Esophagus squamous epithelium (tissue), 5 donors: ENCODE measurements at regions not wholly inside any gene's neighbourhood (a gene's known extent, or its start where the extent isn't known, plus 50 kb on each side); places are given as distances from the start of the nearest gene placed in this dataset.

Experiments
- DNase-seq: peaks from one replicate; lab custom pipeline; 2025; lab: John Stamatoyannopoulos, UW
- H3K27ac ChIP-seq, 4 donors: fragments of 200-600 bp; sonication (generic); one replicate each; pipeline ENCODE4 v1.5.1; 2016 to 2019; ENCODE audit warnings: mild to moderate bottlenecking in 1 of 4
- H3K27me3 ChIP-seq, 4 donors: fragments of 200-600 bp; sonication (generic); 1 replicate in 3 of 4; 2 replicates in 1 of 4; pipeline versions ENCODE4 v1.5.1 to v1.6.0; 2017 to 2021; ENCODE audit warnings: antibody characterized with exemption in 1 of 4
- H3K36me3 ChIP-seq, 3 donors: fragments of 200-600 bp; sonication (generic); one replicate each; pipeline ENCODE4 v1.5.1; 2016 to 2019
- H3K4me1 ChIP-seq, 3 donors: fragments of 200-600 bp; sonication (generic); one replicate each; pipeline ENCODE4 v1.5.1; 2017 to 2019
- H3K4me3 ChIP-seq, 4 donors: fragments of 200-600 bp; sonication (generic); 1 replicate in 3 of 4; 2 replicates in 1 of 4; pipeline ENCODE4 v1.5.1; 2016 to 2019; ENCODE audit warnings: mild to moderate bottlenecking in 2 of 4, moderate library complexity in 1 of 4
- H3K9me3 ChIP-seq, 3 donors: fragments of 200-600 bp; sonication (generic); one replicate each; pipeline ENCODE4 v1.5.1; 2016 to 2019
- POLR2A ChIP-seq, 4 donors: fragments of 450-650 bp; IDR thresholded peaks; one replicate each; pipeline ENCODE4 v1.6.1; 2017; ENCODE audit warnings: antibody characterized with exemption in 4 of 4, mild to moderate bottlenecking in 4 of 4, moderate library complexity in 3 of 4
- WGBS, 2 donors: methylation state at CpG; one replicate each; pipeline ENCODE4 v1.1.5; 2018; 5-methylcytosine and 5-hydroxymethylcytosine counted together
- intact Hi-C: fragments of 100-400 bp; cut with DNase I; formaldehyde crosslinking; loops from one replicate; pipeline ENCODE4 v1.15.0; 2022
- TF ChIP-seq, protein P1 (sequence below), 6 experiments: fragments of 450-650 bp in 4 of 6; fragments of 200-600 bp in 2 of 6; sonication (generic) in 2 of 6; IDR thresholded peaks; one replicate each; pipeline ENCODE4 v1.5.1; 2016 to 2019; ENCODE audit warnings: antibody characterized with exemption in 6 of 6, mild to moderate bottlenecking in 4 of 6, moderate library complexity in 4 of 6
- donor health status: DM: yes; HTN: yes; CAD: no.

GRCh38 chr2:103166456-103167324 is 404.9 kb downstream of the TMEM182 start:
- Histone ChIP-seq H3K9me3 (no peaks in the 10 kb centered on the region), H3K27me3 (no peaks in the 10 kb centered on the region), H3K36me3 (no peaks in the 10 kb centered on the region), H3K4me3 (no peak overlapping the region), H3K4me1 (no peaks in the 10 kb centered on the region), H3K27ac (no peak overlapping the region)
- DNase-seq: no peak
- TF ChIP-seq, protein P1, sequence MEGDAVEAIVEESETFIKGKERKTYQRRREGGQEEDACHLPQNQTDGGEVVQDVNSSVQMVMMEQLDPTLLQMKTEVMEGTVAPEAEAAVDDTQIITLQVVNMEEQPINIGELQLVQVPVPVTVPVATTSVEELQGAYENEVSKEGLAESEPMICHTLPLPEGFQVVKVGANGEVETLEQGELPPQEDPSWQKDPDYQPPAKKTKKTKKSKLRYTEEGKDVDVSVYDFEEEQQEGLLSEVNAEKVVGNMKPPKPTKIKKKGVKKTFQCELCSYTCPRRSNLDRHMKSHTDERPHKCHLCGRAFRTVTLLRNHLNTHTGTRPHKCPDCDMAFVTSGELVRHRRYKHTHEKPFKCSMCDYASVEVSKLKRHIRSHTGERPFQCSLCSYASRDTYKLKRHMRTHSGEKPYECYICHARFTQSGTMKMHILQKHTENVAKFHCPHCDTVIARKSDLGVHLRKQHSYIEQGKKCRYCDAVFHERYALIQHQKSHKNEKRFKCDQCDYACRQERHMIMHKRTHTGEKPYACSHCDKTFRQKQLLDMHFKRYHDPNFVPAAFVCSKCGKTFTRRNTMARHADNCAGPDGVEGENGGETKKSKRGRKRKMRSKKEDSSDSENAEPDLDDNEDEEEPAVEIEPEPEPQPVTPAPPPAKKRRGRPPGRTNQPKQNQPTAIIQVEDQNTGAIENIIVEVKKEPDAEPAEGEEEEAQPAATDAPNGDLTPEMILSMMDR (IDR thresholded peaks at IDR 0.05): no peak
- TF ChIP-seq POLR2A (IDR thresholded peaks at IDR 0.05): no peak
- intact Hi-C loops: no loop called here
- 65 to 80% methylated on average over 10 to 11 of the region's 12 CpGs for WGBS, 2 donors

DNA sequence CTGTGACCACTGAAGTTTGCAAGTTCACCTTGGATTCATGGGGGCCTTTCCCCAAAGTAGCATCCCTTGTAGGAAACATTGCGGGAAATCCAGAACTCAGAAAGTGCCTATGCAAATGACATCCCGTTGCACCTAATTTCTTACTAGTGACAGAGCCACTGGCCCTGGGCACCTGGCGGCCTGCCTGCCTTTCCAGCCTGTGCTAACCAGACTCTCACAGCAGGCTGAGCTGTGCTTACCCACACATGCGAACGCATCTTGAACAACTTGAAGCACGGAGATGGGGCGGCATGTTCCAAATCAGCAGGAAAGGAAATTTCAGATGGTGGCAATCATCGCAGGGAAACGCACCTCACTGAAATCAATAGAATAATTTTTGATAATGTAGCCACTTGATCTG is 405.8 kb downstream of the TMEM182 start:
- no peaks in the 10 kb centered on the region for H3K4me1 ChIP-seq
- WGBS, 2 donors: 78 to 89% methylated on average over 6 to 9 of the region's 9 CpGs

GRCh38 chr2:103169861-103170260 is 408.0 kb downstream of the TMEM182 start:
- no peaks in the 10 kb centered on the region for H3K36me3 ChIP-seq
- H3K27me3 ChIP-seq: no peaks in the 10 kb centered on the region
- no peak for DNase-seq
- no peaks in the 10 kb centered on the region for H3K9me3 ChIP-seq
- intact Hi-C loops: no loop called here
- no peak overlapping the region for H3K27ac ChIP-seq
- TF ChIP-seq POLR2A (IDR thresholded peaks at IDR 0.05): no peak
- TF ChIP-seq, protein P1 (IDR thresholded peaks at IDR 0.05): no peak
- no peaks in the 10 kb centered on the region for H3K4me1 ChIP-seq
- no peak overlapping the region for H3K4me3 ChIP-seq

More for the DNA sequence above, 405.8 kb downstream of the TMEM182 start:
- H3K27ac ChIP-seq: no peak overlapping the region
- no peak for DNase-seq
- H3K27me3 ChIP-seq: no peaks in the 10 kb centered on the region
- intact Hi-C loops: no loop called here
- no peaks in the 10 kb centered on the region for H3K9me3 ChIP-seq
- H3K4me3 ChIP-seq: no peak overlapping the region
- no peaks in the 10 kb centered on the region for H3K36me3 ChIP-seq
- TF ChIP-seq, protein P1 (IDR thresholded peaks at IDR 0.05): no peak
- TF ChIP-seq POLR2A (IDR thresholded peaks at IDR 0.05): no peak

DNA sequence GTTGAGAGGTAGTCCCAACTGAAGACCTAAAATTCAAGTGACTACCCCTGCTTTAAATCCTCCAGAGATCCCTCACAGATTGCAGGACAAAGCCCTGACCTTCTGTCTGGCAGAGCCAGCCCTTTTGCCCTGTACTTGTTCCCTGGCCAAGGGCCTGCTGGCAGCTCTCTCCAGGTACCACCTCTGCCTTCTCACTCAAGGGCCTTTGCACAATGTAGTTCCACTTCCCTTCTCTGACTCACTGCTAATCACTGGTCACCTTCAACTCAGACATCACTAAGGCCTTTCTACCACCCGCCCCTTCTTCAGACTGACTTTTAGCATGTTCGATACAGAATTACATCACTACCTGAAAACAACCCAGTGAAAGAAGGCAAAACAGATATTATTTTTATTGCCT is 411.0 kb downstream of the TMEM182 start:
- H3K27ac ChIP-seq: no peak overlapping the region
- 83 to 90% methylated on average over 2 of the region's 2 CpGs for WGBS, 2 donors
- H3K27me3 ChIP-seq: no peaks in the 10 kb centered on the region
- intact Hi-C loops: no loop called here
- H3K4me3 ChIP-seq: no peak overlapping the region
- H3K4me1 ChIP-seq: no peaks in the 10 kb centered on the region
- TF ChIP-seq POLR2A (IDR thresholded peaks at IDR 0.05): no peak
- TF ChIP-seq, protein P1 (IDR thresholded peaks at IDR 0.05): no peak
- H3K36me3 ChIP-seq: no peaks in the 10 kb centered on the region
- DNase-seq: no peak
- no peaks in the 10 kb centered on the region for H3K9me3 ChIP-seq

DNA sequence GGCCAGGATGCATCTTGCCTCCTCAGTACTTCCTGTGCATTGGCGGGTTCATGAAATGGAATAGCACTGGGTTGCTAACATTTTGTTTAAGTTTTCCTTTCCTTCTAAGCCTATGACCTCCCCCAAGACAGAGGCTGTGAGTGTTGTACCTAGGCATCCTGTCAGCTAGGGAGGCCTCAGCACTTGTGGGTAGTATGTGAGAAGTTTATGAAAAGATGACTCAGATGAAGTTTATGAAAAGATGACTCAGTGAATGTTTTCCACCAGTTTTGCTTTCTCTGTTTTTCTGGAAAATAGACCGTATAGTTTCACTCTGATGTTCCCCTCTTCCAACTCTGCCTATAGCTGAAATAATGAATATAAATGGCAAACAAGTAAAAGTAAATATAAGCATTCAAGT is 412.9 kb downstream of the TMEM182 start:
- Histone ChIP-seq H3K27ac (no peak overlapping the region), H3K27me3 (no peaks in the 10 kb centered on the region), H3K4me1 (no peaks in the 10 kb centered on the region), H3K36me3 (no peaks in the 10 kb centered on the region), H3K9me3 (no peaks in the 10 kb centered on the region), H3K4me3 (no peak overlapping the region)
- DNase-seq: no peak
- WGBS, 2 donors: 58 to 68% methylated on average over 2 of the region's 2 CpGs
- intact Hi-C loops: no loop called here
- no peak for TF ChIP-seq POLR2A (IDR thresholded peaks at IDR 0.05)
- TF ChIP-seq, protein P1 (IDR thresholded peaks at IDR 0.05): no peak
